Esophagus muscularis mucosa (tissue), 4 donors: ENCODE measurements at regions not wholly inside any gene's neighbourhood (a gene's known extent, or its start where the extent isn't known, plus 50 kb on each side); places are given as distances from the start of the nearest gene placed in this dataset.

Source experiments
- DNase-seq: peaks from one replicate; pipeline ENCODE4 v3.0.0-alpha.2; 2017; ENCODE audit errors: extremely low spot score
- H3K27ac ChIP-seq, 4 donors: fragments of 200-600 bp; sonication (generic); replicated peaks in 1 of 4; 1 replicate in 3 of 4; 2 replicates in 1 of 4; pipeline ENCODE4 v1.5.1; 2016 to 2019; ENCODE audit warnings: mild to moderate bottlenecking in 1 of 4
- H3K27me3 ChIP-seq, 4 donors: fragments of 200-600 bp; sonication (generic); one replicate each; pipeline versions ENCODE4 v1.5.1 to v1.6.0; 2016 to 2019
- H3K36me3 ChIP-seq, 4 donors: fragments of 200-600 bp; sonication (generic); one replicate each; pipeline ENCODE4 v1.5.1; 2016 to 2019
- H3K4me1 ChIP-seq, 4 donors: fragments of 200-600 bp; sonication (generic); one replicate each; pipeline ENCODE4 v1.5.1; 2016 to 2019
- H3K4me3 ChIP-seq, 4 donors: fragments of 200-600 bp; sonication (generic); 1 replicate in 2 of 4; 2 replicates in 2 of 4; pipeline ENCODE4 v1.5.1; 2016 to 2019; ENCODE audit warnings: mild to moderate bottlenecking in 4 of 4, moderate library complexity in 1 of 4
- H3K9me3 ChIP-seq, 4 donors: fragments of 200-600 bp; sonication (generic); 1 replicate in 3 of 4; 2 replicates in 1 of 4; pipeline ENCODE4 v1.5.1; 2016 to 2019
- EP300 ChIP-seq: sonication (generic); formaldehyde crosslinking; IDR thresholded peaks from one replicate; pipeline ENCODE4 v1.6.1; 2017; ENCODE audit warnings: antibody characterized with exemption
- POLR2A ChIP-seq: fragments of 450-650 bp; IDR thresholded peaks from one replicate; pipeline ENCODE4 v1.6.1; 2017; ENCODE audit warnings: antibody characterized with exemption, moderate library complexity, mild to moderate bottlenecking, low read depth
- POLR2AphosphoS5 ChIP-seq, 2 donors: sonication (generic); formaldehyde crosslinking; IDR thresholded peaks; one replicate each; pipeline ENCODE4 v1.6.1; 2017; ENCODE audit warnings: antibody characterized with exemption in 2 of 2
- WGBS: methylation state at CpG from one replicate; pipeline ENCODE4 v1.1.5; 2018; 5-methylcytosine and 5-hydroxymethylcytosine counted together
- intact Hi-C: fragments of 100-400 bp; cut with DNase I; formaldehyde crosslinking; loops from one replicate; pipeline ENCODE4 v1.15.1; 2023
- TF ChIP-seq, protein P1 (sequence below), 3 experiments: fragments of 200-600 bp in 2 of 3; fragments of 450-650 bp in 1 of 3; sonication (generic) in 2 of 3; IDR thresholded peaks; one replicate each; pipeline ENCODE4 v1.5.1; 2017 to 2019; ENCODE audit warnings: antibody characterized with exemption in 3 of 3, mild to moderate bottlenecking in 2 of 3, moderate library complexity in 1 of 3

DNA sequence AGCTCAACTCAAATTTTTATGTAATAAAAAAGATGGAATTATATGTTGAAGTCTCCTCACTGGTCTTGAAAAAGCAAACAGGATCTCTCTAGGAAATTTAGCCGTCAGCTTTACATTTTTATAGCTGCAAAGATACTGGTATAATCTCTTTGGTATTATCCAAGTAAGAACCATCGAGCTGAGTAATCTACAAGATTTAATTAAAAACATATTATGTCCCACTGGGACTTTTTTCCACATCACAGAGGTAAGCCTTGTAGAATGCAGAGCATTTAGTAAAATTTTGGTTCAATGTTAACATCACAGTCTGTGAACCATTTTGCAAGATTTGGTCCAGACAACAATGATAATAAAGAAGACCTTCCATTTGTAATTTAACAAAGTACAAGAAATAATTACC lies 162.6 kb upstream of the SLC39A10 start:
- H3K9me3 ChIP-seq: no peaks in the 10 kb centered on the region
- H3K27ac ChIP-seq: no peak overlapping the region
- H3K4me3 ChIP-seq: no peak overlapping the region
- no peak for TF ChIP-seq POLR2A
- TF ChIP-seq, protein P1, sequence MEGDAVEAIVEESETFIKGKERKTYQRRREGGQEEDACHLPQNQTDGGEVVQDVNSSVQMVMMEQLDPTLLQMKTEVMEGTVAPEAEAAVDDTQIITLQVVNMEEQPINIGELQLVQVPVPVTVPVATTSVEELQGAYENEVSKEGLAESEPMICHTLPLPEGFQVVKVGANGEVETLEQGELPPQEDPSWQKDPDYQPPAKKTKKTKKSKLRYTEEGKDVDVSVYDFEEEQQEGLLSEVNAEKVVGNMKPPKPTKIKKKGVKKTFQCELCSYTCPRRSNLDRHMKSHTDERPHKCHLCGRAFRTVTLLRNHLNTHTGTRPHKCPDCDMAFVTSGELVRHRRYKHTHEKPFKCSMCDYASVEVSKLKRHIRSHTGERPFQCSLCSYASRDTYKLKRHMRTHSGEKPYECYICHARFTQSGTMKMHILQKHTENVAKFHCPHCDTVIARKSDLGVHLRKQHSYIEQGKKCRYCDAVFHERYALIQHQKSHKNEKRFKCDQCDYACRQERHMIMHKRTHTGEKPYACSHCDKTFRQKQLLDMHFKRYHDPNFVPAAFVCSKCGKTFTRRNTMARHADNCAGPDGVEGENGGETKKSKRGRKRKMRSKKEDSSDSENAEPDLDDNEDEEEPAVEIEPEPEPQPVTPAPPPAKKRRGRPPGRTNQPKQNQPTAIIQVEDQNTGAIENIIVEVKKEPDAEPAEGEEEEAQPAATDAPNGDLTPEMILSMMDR (IDR thresholded peaks at IDR 0.05): no peak
- no peak for TF ChIP-seq POLR2AphosphoS5 (IDR thresholded peaks at IDR 0.05)
- TF ChIP-seq EP300: no peak
- 84% methylated on average over 2 of the region's 2 CpGs for WGBS
- intact Hi-C loops: no loop called here
- no peak for DNase-seq
- H3K4me1 ChIP-seq: no peaks in the 10 kb centered on the region
- H3K36me3 ChIP-seq: no peaks in the 10 kb centered on the region
- no peaks in the 10 kb centered on the region for H3K27me3 ChIP-seq

DNA sequence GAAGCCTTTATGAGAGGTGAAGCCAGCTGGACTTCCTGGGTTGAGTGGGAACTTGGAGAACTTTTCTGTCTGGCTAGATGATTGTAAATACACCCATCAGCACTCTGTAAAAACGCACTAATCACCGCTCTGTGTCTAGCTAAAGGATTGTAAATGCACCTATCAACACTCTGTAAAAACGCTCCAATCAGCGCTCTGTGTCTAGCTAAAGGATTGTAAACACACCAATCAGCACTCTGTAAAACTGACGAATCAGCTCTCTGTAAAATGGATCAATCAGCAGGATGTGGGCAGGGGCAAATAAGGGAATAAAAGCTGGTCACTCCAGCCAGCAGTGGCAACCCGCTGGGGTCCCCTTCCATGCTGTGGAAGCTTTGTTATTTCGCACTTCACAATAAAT lies 163.6 kb upstream of the SLC39A10 start:
- no peak overlapping the region for H3K4me3 ChIP-seq
- H3K9me3 ChIP-seq: no peaks in the 10 kb centered on the region
- H3K4me1 ChIP-seq: no peaks in the 10 kb centered on the region
- no peak overlapping the region for H3K27ac ChIP-seq
- TF ChIP-seq, protein P1 (IDR thresholded peaks at IDR 0.05): no peak
- TF ChIP-seq POLR2AphosphoS5 (IDR thresholded peaks at IDR 0.05) (no peak), EP300 (no peak), POLR2A (no peak)
- no peak for DNase-seq
- 87% methylated on average over 7 of the region's 7 CpGs for WGBS
- no peaks in the 10 kb centered on the region for H3K27me3 ChIP-seq
- H3K36me3 ChIP-seq: no peaks in the 10 kb centered on the region
- intact Hi-C loops: no loop called here

DNA sequence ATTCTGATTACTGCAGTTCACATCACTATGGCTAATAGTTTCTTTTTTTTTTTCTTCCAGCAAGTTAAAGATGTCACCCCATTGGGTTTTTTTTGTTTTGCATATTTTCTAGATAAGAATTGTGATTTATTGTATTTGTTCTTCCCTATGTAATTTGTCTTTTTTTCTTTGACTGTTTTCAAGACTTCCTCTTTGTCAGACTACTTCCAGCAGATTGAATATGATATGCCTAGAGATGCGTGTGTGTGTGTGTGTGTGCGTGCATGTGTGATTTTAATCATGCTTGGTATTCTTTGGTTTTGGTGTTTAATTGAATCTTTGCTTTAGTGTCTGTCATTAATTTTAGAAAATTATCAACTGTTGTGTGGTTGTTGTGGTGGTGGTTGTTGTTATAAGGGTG lies 166.7 kb upstream of the SLC39A10 start:
- no peak for DNase-seq
- TF ChIP-seq, protein P1 (IDR thresholded peaks at IDR 0.05): no peak
- TF ChIP-seq EP300 (no peak), POLR2A (no peak), POLR2AphosphoS5 (IDR thresholded peaks at IDR 0.05) (no peak)
- Histone ChIP-seq H3K36me3 (no peaks in the 10 kb centered on the region), H3K4me3 (no peak overlapping the region), H3K27ac (no peak overlapping the region), H3K27me3 (no peaks in the 10 kb centered on the region), H3K9me3 (no peaks in the 10 kb centered on the region), H3K4me1 (no peaks in the 10 kb centered on the region)
- intact Hi-C loops: no loop called here
- 60% methylated on average over 2 of the region's 2 CpGs for WGBS

DNA sequence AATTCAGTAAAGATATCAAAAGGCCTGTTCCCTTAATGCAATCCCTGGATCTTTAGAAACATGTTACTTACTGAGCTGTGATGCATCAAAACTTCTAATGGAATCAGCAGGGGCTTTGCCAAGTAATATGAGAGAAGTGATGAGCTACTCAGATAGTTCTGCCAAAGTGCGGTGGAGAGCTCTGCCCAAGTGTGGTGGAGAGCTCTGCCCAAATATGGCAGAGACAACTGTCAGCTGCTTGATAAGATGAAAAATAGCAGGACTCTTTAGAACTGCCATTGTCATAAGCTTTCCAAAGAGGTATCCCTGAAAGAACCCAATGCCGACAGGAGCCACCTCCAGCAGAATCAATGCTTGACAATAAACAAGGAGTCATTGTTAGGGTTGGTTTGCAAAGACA lies 167.9 kb upstream of the SLC39A10 start:
- 81% methylated on average over 2 of the region's 2 CpGs for WGBS
- no peaks in the 10 kb centered on the region for H3K36me3 ChIP-seq
- no peaks in the 10 kb centered on the region for H3K4me1 ChIP-seq
- no peaks in the 10 kb centered on the region for H3K27me3 ChIP-seq
- H3K27ac ChIP-seq: no peak overlapping the region
- TF ChIP-seq EP300: no peak
- TF ChIP-seq POLR2A: no peak
- TF ChIP-seq, protein P1 (IDR thresholded peaks at IDR 0.05): no peak
- TF ChIP-seq POLR2AphosphoS5 (IDR thresholded peaks at IDR 0.05): no peak
- no peak for DNase-seq
- intact Hi-C loops: no loop called here
- no peaks in the 10 kb centered on the region for H3K9me3 ChIP-seq
- H3K4me3 ChIP-seq: no peak overlapping the region

DNA sequence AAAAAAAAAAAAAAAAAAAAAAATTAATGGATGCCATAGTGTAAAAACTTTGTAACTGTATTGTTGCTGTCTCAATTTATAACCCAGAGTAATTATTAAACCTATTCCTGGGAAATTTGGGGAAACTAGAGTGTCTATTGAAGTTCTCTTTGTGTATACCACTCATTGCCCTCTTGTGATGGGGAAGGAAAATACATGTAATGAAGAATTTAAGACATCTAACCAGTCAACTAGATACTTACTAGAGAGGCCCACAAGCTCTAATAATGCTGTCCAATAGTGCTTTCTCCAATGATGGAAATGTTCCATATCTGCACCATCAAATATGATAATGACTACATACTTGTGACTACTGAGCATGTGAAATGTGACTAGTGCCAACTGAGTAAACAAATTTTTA lies 168.5 kb upstream of the SLC39A10 start:
- Histone ChIP-seq H3K36me3 (no peaks in the 10 kb centered on the region), H3K27ac (no peak overlapping the region), H3K4me3 (no peak overlapping the region), H3K27me3 (no peaks in the 10 kb centered on the region), H3K9me3 (no peaks in the 10 kb centered on the region), H3K4me1 (no peaks in the 10 kb centered on the region)
- intact Hi-C loops: no loop called here
- DNase-seq: no peak
- TF ChIP-seq, protein P1 (IDR thresholded peaks at IDR 0.05): no peak
- no peak for TF ChIP-seq POLR2AphosphoS5 (IDR thresholded peaks at IDR 0.05)
- no peak for TF ChIP-seq EP300
- no peak for TF ChIP-seq POLR2A
